ENCODE measurements at regions not wholly inside any gene's neighbourhood (a gene's known extent, or its start where the extent isn't known, plus 50 kb on each side); places are given as distances from the start of the nearest gene placed in this dataset.

DNA sequence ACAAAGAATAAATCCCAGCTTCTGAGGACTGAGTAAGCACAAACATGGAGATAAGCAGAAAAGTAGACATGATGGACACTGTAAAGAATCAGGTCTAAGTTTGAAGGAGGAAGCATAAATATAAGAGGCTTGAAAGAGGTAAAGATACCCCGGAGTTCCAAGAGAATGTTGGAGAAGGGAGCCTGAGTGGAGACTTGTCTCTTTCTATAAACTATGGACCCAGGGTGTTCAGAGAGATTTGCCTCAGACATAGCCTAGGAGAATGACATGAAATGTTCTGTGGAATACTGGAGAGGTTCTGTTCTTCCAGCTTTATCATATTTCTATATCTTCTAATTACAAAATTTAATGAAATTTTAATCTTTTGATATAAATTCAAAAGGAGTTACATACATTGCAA lies 554.3 kb upstream of the B3GALT2 start:
- Histone ChIP-seq H2BK5ac (ENCODE audit: low read depth, low read length, poor library complexity) (no peak overlapping the region), H3K79me1 (ENCODE audit: low read length) (no peaks in the 10 kb centered on the region), H2AK5ac (ENCODE audit: low read length) (no peak overlapping the region), H3K4me3 (ENCODE audit: low read depth, low read length) (no peak overlapping the region), H2BK12ac (ENCODE audit: low read length) (no peak overlapping the region), H3K9ac (ENCODE audit: low read length) (no peak overlapping the region), H3K23ac (ENCODE audit: low read length) (no peak overlapping the region), H4K8ac (ENCODE audit: low read depth, low read length) (no peak overlapping the region), H4K12ac (ENCODE audit: low read depth, low read length) (no peak overlapping the region), H3K4me1 (ENCODE audit: control insufficient read depth in 1 of 2, insufficient read depth in 2 of 2, low read length in 2 of 2) (no peaks in the 10 kb centered on the region), H3K36me3 (ENCODE audit: control insufficient read depth in 1 of 2, insufficient read depth in 2 of 2, low read length in 2 of 2) (no peaks in the 10 kb centered on the region), H3K18ac (ENCODE audit: low read length) (no peak overlapping the region), H4K91ac (ENCODE audit: low read depth, low read length) (no peak overlapping the region), H2AFZ (ENCODE audit: insufficient read depth, low read length, poor library complexity) (no peak overlapping the region), H2BK120ac (ENCODE audit: insufficient read depth, low read length, poor library complexity) (no peak overlapping the region), H3K4ac (ENCODE audit: low read depth, low read length) (no peak overlapping the region), H3K27me3 (ENCODE audit: insufficient read depth, low read length) (no peaks in the 10 kb centered on the region), H3K79me2 (ENCODE audit: control insufficient read depth, insufficient read depth, low read length, poor library complexity) (no peaks in the 10 kb centered on the region), H3K27ac (ENCODE audit: low read depth, low read length) (no peak overlapping the region), H3K14ac (ENCODE audit: low read length) (no peak overlapping the region), H3K9me3 (ENCODE audit: insufficient read depth, low read depth, low read length) (no peaks in the 10 kb centered on the region), H3K4me2 (ENCODE audit: low read length) (no peak overlapping the region)
- no peak for DNase-seq
- no CpG with 5 or more reads among the region's 1 CpG for WGBS (ENCODE audit: extremely low coverage, insufficient coverage, insufficient read length)

DNA sequence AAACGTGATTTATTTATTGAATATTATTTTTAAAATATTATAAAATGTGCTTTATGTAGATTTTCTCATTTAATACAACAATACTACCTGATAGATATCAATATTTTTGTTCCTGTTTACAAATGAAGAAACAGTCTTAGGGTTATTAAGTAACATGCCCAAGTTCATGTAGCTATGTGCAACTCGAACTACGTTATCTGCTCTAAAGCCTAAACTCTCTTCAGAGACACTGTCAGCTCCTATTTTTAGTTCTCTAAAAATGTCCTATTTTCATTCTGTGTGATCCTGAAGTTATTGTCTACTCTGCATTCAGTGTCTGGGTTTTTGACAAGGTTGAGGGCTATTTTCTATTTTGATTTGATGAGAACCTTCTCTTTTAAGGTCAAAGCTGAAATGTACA lies 550.1 kb upstream of the B3GALT2 start:
- H3K27ac ChIP-seq (ENCODE audit: low read depth, low read length) = no peak overlapping the region
- H3K79me2 ChIP-seq (ENCODE audit: control insufficient read depth, insufficient read depth, low read length, poor library complexity) = no peaks in the 10 kb centered on the region
- no peak overlapping the region for H3K4me3 ChIP-seq (ENCODE audit: low read depth, low read length)
- H4K8ac ChIP-seq (ENCODE audit: low read depth, low read length) = no peak overlapping the region
- no peaks in the 10 kb centered on the region for H3K27me3 ChIP-seq (ENCODE audit: insufficient read depth, low read length)
- no peak overlapping the region for H2BK5ac ChIP-seq (ENCODE audit: low read depth, low read length, poor library complexity)
- H3K79me1 ChIP-seq (ENCODE audit: low read length) = no peaks in the 10 kb centered on the region
- no peak for DNase-seq
- no peak overlapping the region for H2BK120ac ChIP-seq (ENCODE audit: insufficient read depth, low read length, poor library complexity)
- no peak overlapping the region for H3K14ac ChIP-seq (ENCODE audit: low read length)
- H3K36me3 ChIP-seq (ENCODE audit: control insufficient read depth in 1 of 2, insufficient read depth in 2 of 2, low read length in 2 of 2) = no peaks in the 10 kb centered on the region
- no peaks in the 10 kb centered on the region for H3K9me3 ChIP-seq (ENCODE audit: insufficient read depth, low read depth, low read length)
- H3K4me1 ChIP-seq (ENCODE audit: control insufficient read depth in 1 of 2, insufficient read depth in 2 of 2, low read length in 2 of 2) = no peaks in the 10 kb centered on the region
- no peak overlapping the region for H3K18ac ChIP-seq (ENCODE audit: low read length)
- H3K4me2 ChIP-seq (ENCODE audit: low read length) = no peak overlapping the region
- H3K9ac ChIP-seq (ENCODE audit: low read length) = no peak overlapping the region
- H3K23ac ChIP-seq (ENCODE audit: low read length) = no peak overlapping the region
- H2AK5ac ChIP-seq (ENCODE audit: low read length) = no peak overlapping the region
- no peak overlapping the region for H3K4ac ChIP-seq (ENCODE audit: low read depth, low read length)
- no peak overlapping the region for H2AFZ ChIP-seq (ENCODE audit: insufficient read depth, low read length, poor library complexity)
- no peak overlapping the region for H2BK12ac ChIP-seq (ENCODE audit: low read length)
- WGBS (ENCODE audit: extremely low coverage, insufficient coverage, insufficient read length) = no CpG with 5 or more reads among the region's 3 CpGs
- no peak overlapping the region for H4K91ac ChIP-seq (ENCODE audit: low read depth, low read length)
- H4K12ac ChIP-seq (ENCODE audit: low read depth, low read length) = no peak overlapping the region

- no peak overlapping the region for H2BK120ac ChIP-seq (ENCODE audit: insufficient read depth, low read length, poor library complexity)
- no peak overlapping the region for H2BK12ac ChIP-seq (ENCODE audit: low read length)
- H2BK5ac ChIP-seq (ENCODE audit: low read depth, low read length, poor library complexity) = no peak overlapping the region
- no peak overlapping the region for H3K14ac ChIP-seq (ENCODE audit: low read length)
- H4K91ac ChIP-seq (ENCODE audit: low read depth, low read length) = no peak overlapping the region
- no peaks in the 10 kb centered on the region for H3K79me2 ChIP-seq (ENCODE audit: control insufficient read depth, insufficient read depth, low read length, poor library complexity)
- H3K9me3 ChIP-seq (ENCODE audit: insufficient read depth, low read depth, low read length) = no peaks in the 10 kb centered on the region
- no peaks in the 10 kb centered on the region for H3K4me1 ChIP-seq (ENCODE audit: control insufficient read depth in 1 of 2, insufficient read depth in 2 of 2, low read length in 2 of 2)
- H3K79me1 ChIP-seq (ENCODE audit: low read length) = no peaks in the 10 kb centered on the region
- no peak overlapping the region for H3K9ac ChIP-seq (ENCODE audit: low read length)
- no peak overlapping the region for H3K18ac ChIP-seq (ENCODE audit: low read length)
- H4K8ac ChIP-seq (ENCODE audit: low read depth, low read length) = no peak overlapping the region
- no peak overlapping the region for H3K4me2 ChIP-seq (ENCODE audit: low read length)
- H2AFZ ChIP-seq (ENCODE audit: insufficient read depth, low read length, poor library complexity) = no peak overlapping the region
- H2AK5ac ChIP-seq (ENCODE audit: low read length) = no peak overlapping the region
- H3K23ac ChIP-seq (ENCODE audit: low read length) = no peak overlapping the region
- no peak overlapping the region for H3K4me3 ChIP-seq (ENCODE audit: low read depth, low read length)
- no peak overlapping the region for H3K4ac ChIP-seq (ENCODE audit: low read depth, low read length)
- no peak for DNase-seq
- no peaks in the 10 kb centered on the region for H3K36me3 ChIP-seq (ENCODE audit: control insufficient read depth in 1 of 2, insufficient read depth in 2 of 2, low read length in 2 of 2)
- no peak overlapping the region for H3K27ac ChIP-seq (ENCODE audit: low read depth, low read length)
- no peak overlapping the region for H4K12ac ChIP-seq (ENCODE audit: low read depth, low read length)
- WGBS (ENCODE audit: extremely low coverage, insufficient coverage, insufficient read length) = no CpG with 5 or more reads among the region's 3 CpGs
- no peaks in the 10 kb centered on the region for H3K27me3 ChIP-seq (ENCODE audit: insufficient read depth, low read length)
Observed at GRCh38 chr1:193733674-193734073, 547.3 kb upstream of the B3GALT2 start.

GRCh38 chr1:193730017-193730416 lies 543.6 kb upstream of the B3GALT2 start:
- no peak for DNase-seq
- no CpG with 5 or more reads among the region's 3 CpGs for WGBS (ENCODE audit: extremely low coverage, insufficient coverage, insufficient read length)

More at GRCh38 chr1:193730017-193730416, 543.6 kb upstream of the B3GALT2 start:
- H3K9ac ChIP-seq (ENCODE audit: low read length) = no peak overlapping the region
- no peak overlapping the region for H2BK5ac ChIP-seq (ENCODE audit: low read depth, low read length, poor library complexity)
- H3K18ac ChIP-seq (ENCODE audit: low read length) = no peak overlapping the region
- H3K14ac ChIP-seq (ENCODE audit: low read length) = no peak overlapping the region
- H2BK12ac ChIP-seq (ENCODE audit: low read length) = no peak overlapping the region
- H3K4me1 ChIP-seq (ENCODE audit: control insufficient read depth in 1 of 2, insufficient read depth in 2 of 2, low read length in 2 of 2) = no peaks in the 10 kb centered on the region
- H3K27ac ChIP-seq (ENCODE audit: low read depth, low read length) = no peak overlapping the region
- H3K9me3 ChIP-seq (ENCODE audit: insufficient read depth, low read depth, low read length) = no peaks in the 10 kb centered on the region
- no peak overlapping the region for H4K8ac ChIP-seq (ENCODE audit: low read depth, low read length)
- H3K4ac ChIP-seq (ENCODE audit: low read depth, low read length) = no peak overlapping the region
- no peaks in the 10 kb centered on the region for H3K79me1 ChIP-seq (ENCODE audit: low read length)
- no peak overlapping the region for H2BK120ac ChIP-seq (ENCODE audit: insufficient read depth, low read length, poor library complexity)
- no peak overlapping the region for H3K4me2 ChIP-seq (ENCODE audit: low read length)
- no peaks in the 10 kb centered on the region for H3K27me3 ChIP-seq (ENCODE audit: insufficient read depth, low read length)
- H2AK5ac ChIP-seq (ENCODE audit: low read length) = no peak overlapping the region
- no peaks in the 10 kb centered on the region for H3K36me3 ChIP-seq (ENCODE audit: control insufficient read depth in 1 of 2, insufficient read depth in 2 of 2, low read length in 2 of 2)
- H3K79me2 ChIP-seq (ENCODE audit: control insufficient read depth, insufficient read depth, low read length, poor library complexity) = no peaks in the 10 kb centered on the region
- no peak overlapping the region for H4K91ac ChIP-seq (ENCODE audit: low read depth, low read length)
- no peak overlapping the region for H3K4me3 ChIP-seq (ENCODE audit: low read depth, low read length)
- no peak overlapping the region for H3K23ac ChIP-seq (ENCODE audit: low read length)
- no peak overlapping the region for H2AFZ ChIP-seq (ENCODE audit: insufficient read depth, low read length, poor library complexity)
- H4K12ac ChIP-seq (ENCODE audit: low read depth, low read length) = no peak overlapping the region
